ENCODE measurements at regions not wholly inside any gene's neighbourhood (a gene's known extent, or its start where the extent isn't known, plus 50 kb on each side); places are given as distances from the start of the nearest gene placed in this dataset.

DNA sequence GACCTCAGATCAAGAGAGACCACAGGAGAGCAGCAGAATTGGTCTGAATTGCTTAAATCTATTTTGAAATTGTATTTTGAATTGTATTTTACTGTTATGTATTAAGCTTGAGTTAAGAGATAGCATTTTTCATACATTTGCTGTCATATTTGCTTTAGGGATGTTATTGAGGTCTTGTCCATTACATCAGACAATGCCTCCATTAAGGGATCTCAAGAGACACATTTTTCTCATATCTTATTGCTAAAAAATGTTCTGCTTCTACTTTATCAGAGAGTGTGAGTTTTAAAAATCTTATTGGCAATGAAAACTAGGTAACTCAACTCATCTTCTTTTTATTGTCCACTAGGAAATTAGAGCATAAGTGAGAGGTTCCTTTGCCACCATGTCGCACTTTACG is 66.8 kb upstream of the CTAGE1 start:
- H3K4me3 ChIP-seq (ENCODE audit: low read depth, low read length) = no peak overlapping the region
- H3K4me1 ChIP-seq = no peaks in the 10 kb centered on the region
- H3K9me3 ChIP-seq = no peaks in the 10 kb centered on the region
- H3K36me3 ChIP-seq = no peaks in the 10 kb centered on the region
- no peaks in the 10 kb centered on the region for H3K27me3 ChIP-seq
- TF ChIP-seq, protein P1, sequence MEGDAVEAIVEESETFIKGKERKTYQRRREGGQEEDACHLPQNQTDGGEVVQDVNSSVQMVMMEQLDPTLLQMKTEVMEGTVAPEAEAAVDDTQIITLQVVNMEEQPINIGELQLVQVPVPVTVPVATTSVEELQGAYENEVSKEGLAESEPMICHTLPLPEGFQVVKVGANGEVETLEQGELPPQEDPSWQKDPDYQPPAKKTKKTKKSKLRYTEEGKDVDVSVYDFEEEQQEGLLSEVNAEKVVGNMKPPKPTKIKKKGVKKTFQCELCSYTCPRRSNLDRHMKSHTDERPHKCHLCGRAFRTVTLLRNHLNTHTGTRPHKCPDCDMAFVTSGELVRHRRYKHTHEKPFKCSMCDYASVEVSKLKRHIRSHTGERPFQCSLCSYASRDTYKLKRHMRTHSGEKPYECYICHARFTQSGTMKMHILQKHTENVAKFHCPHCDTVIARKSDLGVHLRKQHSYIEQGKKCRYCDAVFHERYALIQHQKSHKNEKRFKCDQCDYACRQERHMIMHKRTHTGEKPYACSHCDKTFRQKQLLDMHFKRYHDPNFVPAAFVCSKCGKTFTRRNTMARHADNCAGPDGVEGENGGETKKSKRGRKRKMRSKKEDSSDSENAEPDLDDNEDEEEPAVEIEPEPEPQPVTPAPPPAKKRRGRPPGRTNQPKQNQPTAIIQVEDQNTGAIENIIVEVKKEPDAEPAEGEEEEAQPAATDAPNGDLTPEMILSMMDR (IDR thresholded peaks at IDR 0.05; ENCODE audit: low read depth, low read length) = no peak
- DNase-seq = no peak

DNA sequence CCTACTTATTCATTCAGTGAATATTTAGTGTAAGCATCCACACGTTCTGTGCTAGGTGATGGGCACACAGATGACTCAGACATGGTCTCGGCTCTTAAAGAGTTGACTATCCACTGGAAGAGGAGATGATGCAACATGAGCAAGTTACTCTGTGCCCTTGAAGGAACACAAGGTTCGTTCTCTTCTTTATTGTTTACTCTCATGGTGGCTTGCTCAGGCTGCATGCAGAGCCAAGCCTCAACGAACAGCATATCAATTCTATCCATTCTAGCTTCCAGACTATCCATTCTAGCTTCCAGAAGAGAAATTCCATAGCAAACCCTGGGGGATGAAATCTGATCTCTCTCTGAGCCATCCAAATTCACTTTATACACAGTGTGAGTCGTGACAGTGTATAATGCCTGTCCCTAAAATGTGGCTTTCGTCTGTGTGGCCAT is 68.1 kb upstream of the CTAGE1 start:
- DNase-seq = no peak
- Histone ChIP-seq H3K9me3 (no peaks in the 10 kb centered on the region), H3K36me3 (no peaks in the 10 kb centered on the region), H3K27me3 (no peaks in the 10 kb centered on the region), H3K4me3 (ENCODE audit: low read depth, low read length) (no peak overlapping the region), H3K4me1 (no peaks in the 10 kb centered on the region)
- TF ChIP-seq, protein P1 (IDR thresholded peaks at IDR 0.05; ENCODE audit: low read depth, low read length) = no peak

DNA sequence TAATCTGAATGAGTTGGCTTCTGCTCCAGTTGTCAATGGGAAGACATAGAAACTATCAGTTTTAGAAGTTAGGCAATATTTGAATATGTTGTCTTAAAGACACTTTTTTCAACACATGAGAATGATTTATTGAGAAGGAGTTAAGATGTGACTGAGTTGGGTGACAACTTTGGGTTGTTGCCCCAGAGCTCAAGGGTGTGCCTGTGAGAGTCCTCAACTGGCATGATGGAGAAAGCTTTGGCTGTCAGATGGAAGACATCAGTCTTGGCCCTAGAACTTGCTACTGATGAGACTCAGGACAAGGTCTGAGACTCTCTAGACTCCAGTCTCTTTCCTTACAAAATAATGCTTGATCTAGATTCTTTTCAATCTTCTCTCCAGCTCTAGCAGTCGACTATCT is 69.0 kb upstream of the CTAGE1 start:
- Histone ChIP-seq H3K27me3 (no peaks in the 10 kb centered on the region), H3K4me3 (ENCODE audit: low read depth, low read length) (no peak overlapping the region)
- no peak for DNase-seq

DNA sequence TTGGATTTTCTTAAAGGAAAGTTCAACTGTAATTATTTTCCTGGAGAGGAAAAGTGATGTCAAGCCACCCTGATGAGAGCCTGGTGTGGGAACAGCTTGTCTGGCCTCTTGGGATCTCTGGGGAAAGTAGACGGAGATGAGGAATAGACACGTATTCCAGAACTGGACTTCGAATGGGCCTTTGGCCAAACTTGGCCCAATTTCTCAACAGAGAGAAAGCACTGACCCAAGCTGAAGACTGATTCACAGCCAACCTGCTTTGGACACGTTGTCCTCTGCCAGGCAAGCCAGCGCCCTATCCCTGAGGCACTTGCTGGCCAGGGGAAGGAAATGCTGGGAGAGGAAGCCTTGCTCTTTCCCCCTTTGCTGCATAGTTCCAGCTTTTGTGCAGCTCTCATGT is 70.8 kb upstream of the CTAGE1 start:
- no peaks in the 10 kb centered on the region for H3K27me3 ChIP-seq
- H3K4me1 ChIP-seq = no peaks in the 10 kb centered on the region
- no peaks in the 10 kb centered on the region for H3K9me3 ChIP-seq
- no peak for DNase-seq
- H3K4me3 ChIP-seq (ENCODE audit: low read depth, low read length) = no peak overlapping the region
- TF ChIP-seq, protein P1 (IDR thresholded peaks at IDR 0.05; ENCODE audit: low read depth, low read length) = no peak
- no peaks in the 10 kb centered on the region for H3K36me3 ChIP-seq

More for the DNA sequence above, 69.0 kb upstream of the CTAGE1 start:
- Histone ChIP-seq H3K9me3 (no peaks in the 10 kb centered on the region), H3K36me3 (no peaks in the 10 kb centered on the region), H3K4me1 (no peaks in the 10 kb centered on the region)
- TF ChIP-seq, protein P1 (IDR thresholded peaks at IDR 0.05; ENCODE audit: low read depth, low read length) = no peak

DNA sequence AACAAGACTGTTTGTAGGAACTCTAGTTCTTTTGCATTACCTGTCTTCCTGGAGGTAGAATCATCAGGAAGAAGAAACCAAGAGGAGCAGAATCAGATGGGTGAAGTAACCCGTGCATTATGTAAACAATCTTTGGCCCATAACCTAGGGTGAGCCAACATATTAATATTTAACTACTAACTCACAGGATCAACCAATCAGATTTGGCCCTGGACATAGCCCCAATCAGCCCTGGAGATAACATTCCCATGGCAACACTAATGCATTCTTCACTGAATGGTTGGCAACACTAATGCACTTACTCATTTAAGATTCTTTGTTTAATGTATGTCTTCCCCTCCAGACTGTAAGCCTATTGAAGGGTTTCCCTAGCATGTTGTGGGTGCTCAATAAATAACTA is 72.0 kb upstream of the CTAGE1 start:
- no peaks in the 10 kb centered on the region for H3K9me3 ChIP-seq
- DNase-seq = no peak
- TF ChIP-seq, protein P1 (IDR thresholded peaks at IDR 0.05; ENCODE audit: low read depth, low read length) = no peak
- H3K36me3 ChIP-seq = no peaks in the 10 kb centered on the region
- no peaks in the 10 kb centered on the region for H3K4me1 ChIP-seq
- no peaks in the 10 kb centered on the region for H3K27me3 ChIP-seq
- H3K4me3 ChIP-seq (ENCODE audit: low read depth, low read length) = no peak overlapping the region

DNA sequence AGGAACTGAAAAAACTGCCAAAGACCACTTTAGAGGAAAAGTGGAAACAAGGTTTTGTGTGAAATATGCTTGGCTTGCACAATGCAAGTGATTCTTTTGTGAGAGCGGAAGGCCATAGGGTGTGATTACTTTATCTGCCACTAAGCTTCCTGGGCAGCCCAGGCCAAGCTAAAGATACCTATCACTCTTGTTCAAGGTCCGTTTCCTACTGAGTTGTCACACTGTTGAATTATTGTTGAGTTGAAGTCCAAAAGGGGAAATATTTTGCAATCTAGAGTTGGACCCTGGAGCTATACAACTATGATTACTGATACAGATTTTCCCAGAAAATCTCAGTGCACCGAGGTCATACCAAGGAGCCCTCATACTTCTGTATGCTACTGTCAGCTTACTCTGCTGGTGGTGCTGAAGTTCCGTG is 72.7 kb upstream of the CTAGE1 start:
- Histone ChIP-seq H3K27me3 (no peaks in the 10 kb centered on the region), H3K9me3 (no peaks in the 10 kb centered on the region), H3K4me3 (ENCODE audit: low read depth, low read length) (no peak overlapping the region), H3K4me1 (no peaks in the 10 kb centered on the region), H3K36me3 (no peaks in the 10 kb centered on the region)
- TF ChIP-seq, protein P1 (IDR thresholded peaks at IDR 0.05; ENCODE audit: low read depth, low read length) = no peak
- DNase-seq = no peak

Measured in BE2C (cell line).